Left ventricle myocardium inferior (tissue), 1 donor: ENCODE measurements at regions not wholly inside any gene's neighbourhood (a gene's known extent, or its start where the extent isn't known, plus 50 kb on each side); places are given as distances from the start of the nearest gene placed in this dataset.
"Not testable (repeated sequence)": the region's sequence is repeated elsewhere in the genome, so short reads cannot be mapped to it uniquely, and the experiment has no call there.

Source experiments
- DNase-seq: peaks from one replicate; pipeline ENCODE4 v3.0.0-alpha.2; 2020
- H3K27ac ChIP-seq: fragments of 200-600 bp; replicated peaks from 2 replicates; pipeline ENCODE4 v1.8.0; 2021
- H3K27me3 ChIP-seq: fragments of 200-600 bp; 2 replicates; pipeline ENCODE4 v1.8.0; 2021; ENCODE audit warnings: low read depth
- H3K36me3 ChIP-seq: fragments of 200-600 bp; 2 replicates; pipeline ENCODE4 v1.8.0; 2021
- H3K4me1 ChIP-seq: fragments of 200-600 bp; 2 replicates; pipeline ENCODE4 v1.8.0; 2021
- H3K4me3 ChIP-seq: fragments of 200-600 bp; 2 replicates; pipeline ENCODE4 v1.8.0; 2021; ENCODE audit warnings: mild to moderate bottlenecking, moderate library complexity
- H3K9me3 ChIP-seq: fragments of 200-600 bp; replicated peaks from 2 replicates; pipeline ENCODE4 v1.8.0; 2021
- CTCF ChIP-seq: fragments of 200-600 bp; IDR thresholded peaks from 2 replicates; pipeline ENCODE4 v1.8.0; 2021; ENCODE audit warnings: antibody characterized with exemption, mild to moderate bottlenecking, borderline replicate concordance
- intact Hi-C: fragments of 100-400 bp; cut with micrococcal nuclease; formaldehyde crosslinking; loops from one replicate; pipeline ENCODE4 v1.11.0; 2022
- donor health status: DM: no; HTN: yes; CAD: no; lungs with severe emphysema.

- no peak overlapping the region for H3K27ac ChIP-seq
- peaks cover 66% of the 10 kb centered on the region for H3K27me3 ChIP-seq
- DNase-seq = no peak
- H3K4me1 ChIP-seq = no peaks in the 10 kb centered on the region
- intact Hi-C loops = loop anchor here (10.0 kb wide), 1 partner anchor 95 kb away; no protein-coding TSS in a partner anchor
- no peak for TF ChIP-seq CTCF
- H3K9me3 ChIP-seq = peaks cover 5% of the 10 kb centered on the region
- H3K36me3 ChIP-seq = no peaks in the 10 kb centered on the region
- H3K4me3 ChIP-seq = no peak overlapping the region
These were observed 122.4 kb upstream of the LSM14A start for GRCh38 chr19:34049944-34050343.

- DNase-seq, H3K4me1 ChIP-seq, intact Hi-C loops, H3K9me3 ChIP-seq, H3K36me3 ChIP-seq, H3K4me3 ChIP-seq, H3K27ac ChIP-seq: not testable (repeated sequence)
- H3K27me3 ChIP-seq = peaks cover 71% of the 10 kb centered on the region
These were observed 121.9 kb upstream of the LSM14A start for GRCh38 chr19:34050430-34050829.

DNA sequence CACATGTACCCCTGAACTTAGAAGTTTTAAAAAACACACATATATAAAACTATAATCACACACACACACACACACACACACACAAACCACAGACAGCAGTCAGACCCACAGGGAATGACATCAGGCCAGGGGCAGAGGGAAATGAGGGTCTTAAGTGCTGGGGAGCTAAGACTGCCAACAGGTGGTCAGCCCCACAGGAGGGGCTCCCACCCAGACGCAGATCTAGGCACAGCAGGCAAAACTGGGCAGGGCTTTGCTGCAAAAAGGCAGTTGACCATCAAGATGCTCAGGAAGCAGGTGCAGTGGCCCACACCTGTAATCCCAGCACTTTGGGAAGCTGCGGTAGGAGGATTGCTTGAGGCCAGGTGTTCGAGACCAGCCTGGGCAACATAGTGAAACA lies 121.0 kb upstream of the LSM14A start:
- H3K9me3 ChIP-seq = peaks cover 5% of the 10 kb centered on the region
- no peaks in the 10 kb centered on the region for H3K36me3 ChIP-seq
- DNase-seq = no peak
- no peak overlapping the region for H3K27ac ChIP-seq
- peaks cover 79% of the 10 kb centered on the region for H3K27me3 ChIP-seq
- H3K4me3 ChIP-seq = no peak overlapping the region
- no peaks in the 10 kb centered on the region for H3K4me1 ChIP-seq
- TF ChIP-seq CTCF = no peak
- intact Hi-C loops = no loop called here

DNA sequence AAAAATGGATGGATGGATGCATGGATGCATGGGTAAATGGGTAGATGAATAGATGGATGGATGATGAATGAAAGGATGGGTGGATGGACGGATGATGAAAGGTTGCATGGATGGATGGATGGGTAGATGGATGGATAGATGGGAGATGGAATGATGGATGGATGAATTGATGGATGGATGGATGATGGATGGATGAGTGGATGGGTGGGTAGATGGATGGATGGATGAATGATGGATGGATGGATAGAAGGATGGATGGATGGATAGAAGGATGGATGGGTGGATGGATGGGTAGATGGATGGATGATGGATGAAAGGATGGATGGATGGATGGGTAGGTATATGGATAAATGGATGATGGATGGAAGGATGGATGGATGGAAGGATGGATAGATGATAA lies 115.1 kb upstream of the LSM14A start:
- intact Hi-C loops = no loop called here
- Histone ChIP-seq H3K9me3 (no peaks in the 10 kb centered on the region), H3K4me3 (no peak overlapping the region), H3K27me3 (peaks cover 71% of the 10 kb centered on the region), H3K36me3 (no peaks in the 10 kb centered on the region), H3K27ac (no peak overlapping the region), H3K4me1 (no peaks in the 10 kb centered on the region)
- no peak for TF ChIP-seq CTCF
- no peak for DNase-seq

DNA sequence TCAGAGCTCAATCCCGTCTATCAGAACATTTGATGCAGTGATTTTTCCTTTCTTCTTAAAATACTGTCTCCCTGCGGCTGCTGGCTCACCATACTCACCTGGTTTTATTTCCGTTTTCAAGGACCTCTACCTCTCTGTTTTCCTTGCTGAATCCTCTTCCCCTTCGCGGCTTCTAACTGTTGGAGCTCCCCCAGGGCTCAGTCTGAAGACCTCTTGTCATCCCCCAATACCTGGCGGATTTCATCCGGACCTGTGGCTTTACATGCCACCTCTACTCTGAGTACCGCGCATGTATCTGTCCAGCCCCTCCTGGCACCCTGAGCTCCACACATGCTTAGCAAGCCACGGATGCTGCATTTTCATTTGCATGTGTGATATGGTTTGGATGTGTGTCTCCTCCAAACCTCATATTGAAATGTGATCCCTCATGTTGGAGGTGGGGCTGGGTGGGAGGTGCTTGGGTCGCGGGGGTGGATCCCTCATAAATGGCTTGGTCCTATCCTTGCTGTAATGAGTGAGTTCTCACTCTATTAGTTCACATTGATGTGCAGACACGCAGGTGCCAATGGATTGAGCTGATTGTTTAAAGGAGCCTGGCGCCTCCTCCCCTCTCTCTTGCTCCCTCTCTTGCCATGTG lies 106.2 kb upstream of the LSM14A start:
- no peak overlapping the region for H3K27ac ChIP-seq
- TF ChIP-seq CTCF = no peak
- intact Hi-C loops = no loop called here
- no peaks in the 10 kb centered on the region for H3K36me3 ChIP-seq
- H3K4me1 ChIP-seq = no peaks in the 10 kb centered on the region
- no peaks in the 10 kb centered on the region for H3K9me3 ChIP-seq
- peaks cover 57% of the 10 kb centered on the region for H3K27me3 ChIP-seq
- DNase-seq = no peak
- no peak overlapping the region for H3K4me3 ChIP-seq

- no peaks in the 10 kb centered on the region for H3K36me3 ChIP-seq
- peaks cover 75% of the 10 kb centered on the region for H3K27me3 ChIP-seq
- no peaks in the 10 kb centered on the region for H3K9me3 ChIP-seq
- no peak overlapping the region for H3K27ac ChIP-seq
- TF ChIP-seq CTCF = no peak
- no peak overlapping the region for H3K4me3 ChIP-seq
- H3K4me1 ChIP-seq = no peaks in the 10 kb centered on the region
- intact Hi-C loops = no loop called here
- no peak for DNase-seq
These were observed 104.4 kb upstream of the LSM14A start for GRCh38 chr19:34067861-34068271.
